Activated CD4-positive, alpha-beta T cell treated with anti-CD3 and anti-CD28 coated beads, Interleukin-2, amount 50 U/mL, for 4 hours (primary cell): ENCODE measurements at regions not wholly inside any gene's neighbourhood (a gene's known extent, or its start where the extent isn't known, plus 50 kb on each side); places are given as distances from the start of the nearest gene placed in this dataset.

ENCODE experiments used
- DNase-seq, 2 experiments: peaks; one replicate each; pipeline ENCODE4 v3.0.0-alpha.2; 2020

DNA sequence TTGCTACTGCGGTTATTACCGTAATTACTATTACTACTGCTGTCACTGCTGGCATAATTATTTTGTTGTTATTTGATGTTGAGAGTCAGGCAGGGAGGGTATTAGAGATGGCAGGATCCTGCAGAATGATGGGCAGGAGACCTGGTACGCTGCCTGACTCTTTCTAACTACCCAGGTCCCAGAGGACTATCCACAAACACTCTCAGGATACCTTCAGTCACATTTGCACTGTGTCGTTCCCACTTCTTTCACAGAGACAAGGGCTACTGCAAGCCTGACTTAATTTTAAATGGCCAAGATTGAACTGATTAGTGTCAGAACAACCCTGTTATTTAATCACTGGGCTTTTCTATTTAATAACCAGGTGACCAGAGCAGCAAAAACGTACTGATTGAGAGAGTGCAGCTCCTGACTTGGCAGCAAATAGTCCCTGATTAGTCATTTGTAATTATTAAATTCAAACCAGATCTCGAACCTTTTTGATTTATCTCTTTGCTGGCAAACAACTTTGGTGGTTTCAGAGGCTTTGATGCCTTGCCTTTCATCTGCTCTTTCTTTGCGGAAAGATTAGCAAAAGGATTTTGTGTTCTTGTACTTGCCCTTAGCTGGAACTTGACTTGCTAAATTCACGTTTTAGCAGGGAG is 88.8 kb upstream of the ARHGEF3 start:
- no peak for DNase-seq

GRCh38 chr3:56889131-56889530 is 87.4 kb upstream of the ARHGEF3 start:
- DNase-seq, result no peak

GRCh38 chr3:56887402-56888025 is 85.8 kb upstream of the ARHGEF3 start:
- no peak for DNase-seq

DNA sequence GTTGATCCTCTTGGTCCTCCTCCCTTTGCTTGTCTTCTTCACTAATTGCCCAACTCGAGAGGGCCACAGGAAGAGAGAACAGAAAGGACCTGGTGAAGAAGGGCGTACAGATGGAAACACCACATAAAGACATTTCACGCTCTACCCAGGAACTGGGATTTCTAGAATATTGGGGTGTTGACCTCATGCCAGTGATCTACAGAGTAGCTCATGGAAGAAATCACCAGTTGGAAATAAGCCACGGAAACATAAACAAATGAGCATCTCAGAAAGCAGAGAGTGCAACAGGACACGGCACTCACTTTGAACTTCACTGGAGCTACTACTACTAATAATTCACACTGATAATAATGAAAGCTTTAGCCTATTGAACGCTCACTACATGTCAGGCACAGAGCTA is 84.6 kb upstream of the ARHGEF3 start:
- DNase-seq, result no peak

DNA sequence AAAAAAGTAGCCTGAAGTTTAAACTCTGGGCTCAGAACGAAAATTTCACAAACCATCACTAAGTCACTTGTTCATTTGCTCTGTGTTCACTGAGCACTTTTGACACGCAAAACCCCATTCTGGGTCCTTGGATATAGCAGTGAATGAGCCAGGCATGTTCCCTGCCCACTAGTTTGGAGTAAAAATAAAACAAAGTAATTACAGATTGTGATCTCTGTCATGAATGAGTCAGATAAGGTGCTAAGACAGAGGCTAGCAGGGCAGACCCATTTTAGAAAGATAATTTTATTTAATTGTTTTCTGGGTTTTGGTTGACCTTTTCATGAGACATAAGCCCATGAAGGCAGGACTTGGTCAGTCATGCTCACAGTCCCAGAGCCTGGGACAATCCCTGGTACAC is 84.1 kb upstream of the ARHGEF3 start:
- no peak for DNase-seq

GRCh38 chr3:56885453-56885852 is 83.7 kb upstream of the ARHGEF3 start:
- DNase-seq, result no peak

- no peak for DNase-seq
Observed at GRCh38 chr3:56884387-56884786, 82.6 kb upstream of the ARHGEF3 start.

DNA sequence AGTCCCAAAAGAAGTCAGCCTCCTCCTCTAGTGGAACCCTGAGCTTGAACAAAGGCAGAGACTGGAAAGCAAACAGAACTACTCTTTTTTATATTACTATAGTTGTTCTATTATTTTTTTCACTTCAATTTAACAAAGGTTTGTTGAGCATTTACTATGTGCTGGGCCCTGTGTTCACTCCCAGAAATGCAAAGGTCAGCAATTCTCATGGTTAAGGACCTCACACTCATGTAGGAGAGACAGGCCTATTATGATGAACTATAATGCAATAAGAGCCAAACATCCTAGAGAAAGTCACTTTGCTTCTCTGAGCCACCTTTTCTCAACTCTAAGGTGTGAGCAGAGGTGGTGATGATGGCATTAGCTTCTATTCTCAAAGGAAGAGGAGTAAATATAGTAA is 82.1 kb upstream of the ARHGEF3 start:
- no peak for DNase-seq

DNA sequence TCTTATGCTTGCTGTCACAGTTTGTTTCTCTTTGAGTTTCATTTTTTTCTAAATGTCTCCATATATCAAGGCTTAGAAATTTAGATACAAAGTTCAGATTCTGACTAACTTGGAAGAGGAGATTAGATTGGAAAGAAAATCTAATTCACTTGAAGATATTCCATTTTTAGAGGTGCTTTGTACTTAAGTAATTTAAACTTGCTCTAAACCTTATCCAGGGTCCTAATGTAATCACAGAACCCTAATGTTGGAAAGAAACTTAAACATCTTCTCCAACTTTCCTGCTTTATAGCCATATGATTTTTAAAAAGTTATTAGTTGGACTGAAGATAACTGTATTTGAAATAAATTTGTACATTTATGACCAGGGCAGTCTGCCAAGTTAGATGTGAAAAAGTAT is 81.1 kb upstream of the ARHGEF3 start:
- no peak for DNase-seq

- no peak for DNase-seq
Observed at GRCh38 chr3:56881841-56882240, 80.1 kb upstream of the ARHGEF3 start.

GRCh38 chr3:56880720-56881575 is 79.2 kb upstream of the ARHGEF3 start:
- DNase-seq, result no peak

GRCh38 chr3:56879436-56880215 is 77.9 kb upstream of the ARHGEF3 start:
- DNase-seq, result no peak

- DNase-seq, result peak; percentile 36 to 56
Observed at GRCh38 chr3:56878074-56878473, 76.3 kb upstream of the ARHGEF3 start.

DNA sequence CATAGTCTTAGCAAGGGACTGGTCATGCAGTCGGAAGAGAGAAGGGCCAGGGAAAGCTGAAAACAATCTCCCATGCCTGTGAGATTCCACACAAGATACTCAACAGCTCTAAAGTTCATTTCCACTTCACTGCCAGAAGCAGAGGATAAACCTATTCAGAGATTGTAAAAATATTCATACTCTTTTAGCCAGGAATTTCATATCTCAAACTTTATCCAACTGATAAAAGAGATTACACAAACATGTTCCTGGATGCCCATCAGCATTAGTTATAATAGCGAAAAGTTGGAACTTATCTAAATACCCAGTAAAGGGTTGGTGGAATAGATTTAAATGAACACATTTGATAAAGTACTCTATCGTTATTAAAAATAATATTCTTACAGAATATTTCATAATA is 75.2 kb upstream of the ARHGEF3 start:
- no peak for DNase-seq

GRCh38 chr3:56874269-56874668 is 72.5 kb upstream of the ARHGEF3 start:
- no peak for DNase-seq

GRCh38 chr3:56870436-56870835 is 68.7 kb upstream of the ARHGEF3 start:
- no peak for DNase-seq

DNA sequence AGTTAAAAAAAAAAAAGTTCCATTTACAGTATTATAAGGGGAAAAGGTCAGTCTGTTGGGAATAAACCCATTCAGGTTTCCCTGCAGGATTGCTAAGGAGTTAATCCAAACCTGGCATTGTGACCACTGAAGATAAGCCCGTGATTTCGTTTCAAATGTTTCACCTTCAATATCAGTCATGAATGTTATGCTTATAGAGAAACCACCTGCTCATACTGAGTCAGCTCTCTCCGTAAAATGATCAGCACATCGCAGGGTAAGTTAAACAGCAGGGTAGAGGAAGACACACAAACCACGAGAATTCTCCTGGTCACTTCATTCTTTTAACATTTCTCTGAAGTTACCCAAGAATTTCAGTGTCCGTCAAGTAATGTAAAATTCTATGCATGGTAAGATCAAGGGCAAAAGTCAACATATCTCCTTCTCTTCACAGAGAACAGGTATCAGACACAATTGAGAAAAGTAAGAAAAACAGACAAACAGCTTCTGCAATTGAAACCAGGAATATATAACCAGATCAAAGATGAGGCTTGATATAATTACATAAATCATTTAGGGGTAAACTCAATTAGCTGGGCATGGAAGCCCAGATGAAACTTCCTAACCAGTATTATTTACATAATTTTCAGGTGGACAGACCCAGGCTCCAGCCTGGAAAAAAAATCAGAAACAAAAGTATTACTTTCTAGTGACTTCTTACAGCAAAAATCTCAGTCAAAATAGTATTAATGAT is 67.6 kb upstream of the ARHGEF3 start:
- DNase-seq, result no peak

DNA sequence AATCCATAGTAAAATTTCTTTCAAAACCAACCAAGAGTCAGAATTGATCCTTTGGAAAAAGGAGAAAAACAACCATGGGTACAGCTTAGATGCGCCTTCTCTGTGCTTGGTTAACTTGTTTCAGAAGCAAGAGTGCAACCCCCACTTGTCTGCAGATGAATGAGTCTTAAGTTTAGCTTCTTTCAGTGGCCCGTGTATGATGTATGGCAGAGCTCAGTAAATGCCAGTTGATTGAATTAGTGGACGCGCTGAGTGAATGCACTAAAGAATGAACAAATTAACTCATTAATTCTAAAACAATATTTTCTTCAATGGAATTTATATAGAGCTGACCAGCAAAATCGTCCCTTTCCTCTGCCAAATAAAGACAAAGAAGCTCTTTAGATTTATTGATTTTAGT is 67.0 kb upstream of the ARHGEF3 start:
- DNase-seq, result no peak

DNA sequence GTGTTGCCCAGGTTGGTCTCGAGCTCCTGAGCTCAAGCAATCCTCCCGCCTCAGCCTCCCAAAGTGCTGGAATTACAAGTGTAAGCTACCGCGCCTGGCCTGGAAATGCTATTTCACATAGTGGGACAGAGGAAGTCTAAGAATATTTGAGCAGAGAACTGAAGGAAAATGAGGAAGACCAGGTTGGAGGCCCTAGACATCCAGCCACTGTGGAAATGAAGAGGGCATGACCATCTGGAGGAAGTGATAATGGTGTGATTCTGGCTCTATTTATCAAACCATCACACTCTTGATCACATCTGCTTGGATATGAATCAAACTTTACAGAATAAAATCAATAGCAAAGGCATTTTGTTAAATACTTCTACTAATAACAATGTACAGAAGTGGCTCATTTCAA is 65.9 kb upstream of the ARHGEF3 start:
- DNase-seq, result no peak

- no peak for DNase-seq
Observed at GRCh38 chr3:56864918-56865524, 63.3 kb upstream of the ARHGEF3 start.

GRCh38 chr3:56864090-56864489 is 62.3 kb upstream of the ARHGEF3 start:
- DNase-seq, result no peak
